GM04504 (cell line): ENCODE measurements at regions not wholly inside any gene's neighbourhood (a gene's known extent, or its start where the extent isn't known, plus 50 kb on each side); places are given as distances from the start of the nearest gene placed in this dataset.
A peak's percentile ranks its signal among the peaks of the same experiment; 100 is the strongest.

Source experiments
- DNase-seq: peaks from one replicate; pipeline ENCODE4 v3.0.0-alpha.2; 2012; ENCODE audit warnings: low read depth

- no peak for DNase-seq
Measured at GRCh38 chr4:3831529-3832150, 65.5 kb downstream of the ADRA2C start.

- DNase-seq = no peak
Measured at GRCh38 chr4:3832536-3833220, 66.5 kb downstream of the ADRA2C start.

- no peak for DNase-seq
Measured at GRCh38 chr4:3833326-3833989, 67.3 kb downstream of the ADRA2C start.

GRCh38 chr4:3834186-3834662 lies 68.0 kb downstream of the ADRA2C start:
- DNase-seq = no peak

GRCh38 chr4:3834663-3835521 lies 68.7 kb downstream of the ADRA2C start:
- DNase-seq = no peak

GRCh38 chr4:3835527-3836405 lies 69.6 kb downstream of the ADRA2C start:
- no peak for DNase-seq

- no peak for DNase-seq
Measured at GRCh38 chr4:3836406-3836755, 70.2 kb downstream of the ADRA2C start.

- no peak for DNase-seq
Measured at GRCh38 chr4:3836756-3837601, 70.8 kb downstream of the ADRA2C start.

GRCh38 chr4:3838437-3839380 lies 72.5 kb downstream of the ADRA2C start:
- DNase-seq = no peak

- DNase-seq = no peak
Measured at GRCh38 chr4:3845094-3845743, 79.0 kb downstream of the ADRA2C start.

GRCh38 chr4:3845744-3846429 lies 79.7 kb downstream of the ADRA2C start:
- no peak for DNase-seq

GRCh38 chr4:3847211-3847940 lies 81.2 kb downstream of the ADRA2C start:
- DNase-seq = no peak

GRCh38 chr4:3848323-3848722 lies 82.1 kb downstream of the ADRA2C start:
- no peak for DNase-seq

GRCh38 chr4:3849140-3849539 lies 83.0 kb downstream of the ADRA2C start:
- no peak for DNase-seq

GRCh38 chr4:3850128-3850527 lies 83.9 kb downstream of the ADRA2C start:
- DNase-seq = no peak

GRCh38 chr4:3851211-3851610 lies 85.0 kb downstream of the ADRA2C start:
- peak; percentile 58 for DNase-seq

GRCh38 chr4:3851881-3852280 lies 85.7 kb downstream of the ADRA2C start:
- DNase-seq = no peak
